GM04504 (cell line): ENCODE measurements at regions not wholly inside any gene's neighbourhood (a gene's known extent, or its start where the extent isn't known, plus 50 kb on each side); places are given as distances from the start of the nearest gene placed in this dataset.
"Not testable (repeated sequence)": the region's sequence is repeated elsewhere in the genome, so short reads cannot be mapped to it uniquely, and the experiment has no call there.

Experiments used
- DNase-seq: peaks from one replicate; pipeline ENCODE4 v3.0.0-alpha.2; 2012; ENCODE audit warnings: low read depth

DNA sequence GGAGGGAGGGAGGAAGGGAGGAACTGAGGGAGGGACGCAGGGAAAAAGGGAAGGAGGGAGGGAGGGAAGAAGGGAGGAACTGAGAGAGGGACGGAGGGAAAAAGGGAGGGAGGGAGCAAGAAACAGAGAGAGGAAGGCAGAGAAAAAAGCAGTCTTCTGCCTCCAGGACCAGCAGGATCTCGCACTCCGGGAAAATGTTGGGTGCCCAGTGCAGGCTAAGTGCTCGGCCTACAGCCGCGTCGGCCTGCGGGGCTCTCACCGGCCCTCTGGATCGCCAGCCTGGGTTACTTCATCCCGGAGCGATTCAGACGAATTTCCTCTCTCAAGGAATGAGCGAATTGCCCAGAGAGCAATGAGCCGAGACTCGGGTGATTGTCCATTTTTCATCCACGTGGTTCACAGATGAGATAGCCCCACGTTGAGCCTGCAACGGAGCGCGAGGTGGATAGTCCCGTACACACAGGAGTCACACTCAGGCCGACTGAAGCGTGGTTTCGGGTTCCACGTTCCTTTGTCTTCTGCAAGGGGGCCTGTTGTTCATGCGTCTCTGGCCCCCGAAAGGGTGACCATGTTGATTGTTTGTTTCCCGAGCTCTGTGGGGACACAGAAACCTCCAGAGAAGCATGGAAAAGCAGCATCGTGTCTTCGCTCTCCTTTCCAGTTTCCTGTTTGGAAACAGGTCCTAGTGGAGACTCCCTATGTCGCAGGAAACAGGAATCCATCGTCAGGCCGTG, 1937.1 kb upstream of the DEFB115 start:
- not testable (repeated sequence) for DNase-seq

DNA sequence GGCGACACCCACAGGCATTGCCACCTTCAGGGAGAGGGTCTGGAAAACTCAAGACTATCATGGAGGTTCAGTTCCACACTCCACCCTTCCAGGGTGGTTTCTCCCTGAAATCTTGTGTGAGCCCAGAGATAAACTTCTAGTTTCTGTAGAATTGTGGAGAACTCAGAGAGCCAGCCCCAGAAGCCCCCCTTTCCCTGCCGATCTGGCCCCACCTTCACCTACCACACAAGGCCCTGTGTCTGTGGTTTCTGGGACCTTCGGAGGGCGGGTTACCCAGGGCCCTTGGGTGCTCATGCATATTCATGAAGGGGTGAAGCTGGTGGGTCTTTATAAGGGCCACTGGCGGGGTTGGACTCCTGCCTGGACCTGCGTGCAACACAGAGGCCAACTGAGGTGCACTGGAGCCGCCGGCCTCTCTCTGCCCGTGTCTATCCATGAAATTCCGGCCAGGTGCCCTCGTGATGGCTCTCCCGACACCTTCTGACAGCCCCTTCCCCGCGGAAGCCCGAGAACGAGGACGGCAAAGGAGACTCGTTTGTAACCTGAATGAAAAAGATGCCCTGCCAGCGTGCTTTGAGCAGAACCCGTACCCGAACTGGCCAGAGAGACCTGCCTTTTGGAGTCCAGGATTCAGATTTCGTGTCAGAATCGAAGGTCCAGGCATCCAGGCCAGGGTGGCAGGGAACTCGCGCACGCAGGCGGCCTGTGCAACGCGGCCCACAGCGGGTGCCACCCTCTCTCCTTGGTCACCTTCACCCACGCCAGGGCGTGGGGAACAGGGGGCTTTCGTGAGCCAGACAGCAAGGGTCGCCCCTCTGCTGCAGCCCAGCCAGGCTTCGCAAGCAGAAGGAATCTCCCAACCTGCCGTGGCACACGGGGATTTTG, 1933.6 kb upstream of the DEFB115 start:
- DNase-seq, result not testable (repeated sequence)

DNA sequence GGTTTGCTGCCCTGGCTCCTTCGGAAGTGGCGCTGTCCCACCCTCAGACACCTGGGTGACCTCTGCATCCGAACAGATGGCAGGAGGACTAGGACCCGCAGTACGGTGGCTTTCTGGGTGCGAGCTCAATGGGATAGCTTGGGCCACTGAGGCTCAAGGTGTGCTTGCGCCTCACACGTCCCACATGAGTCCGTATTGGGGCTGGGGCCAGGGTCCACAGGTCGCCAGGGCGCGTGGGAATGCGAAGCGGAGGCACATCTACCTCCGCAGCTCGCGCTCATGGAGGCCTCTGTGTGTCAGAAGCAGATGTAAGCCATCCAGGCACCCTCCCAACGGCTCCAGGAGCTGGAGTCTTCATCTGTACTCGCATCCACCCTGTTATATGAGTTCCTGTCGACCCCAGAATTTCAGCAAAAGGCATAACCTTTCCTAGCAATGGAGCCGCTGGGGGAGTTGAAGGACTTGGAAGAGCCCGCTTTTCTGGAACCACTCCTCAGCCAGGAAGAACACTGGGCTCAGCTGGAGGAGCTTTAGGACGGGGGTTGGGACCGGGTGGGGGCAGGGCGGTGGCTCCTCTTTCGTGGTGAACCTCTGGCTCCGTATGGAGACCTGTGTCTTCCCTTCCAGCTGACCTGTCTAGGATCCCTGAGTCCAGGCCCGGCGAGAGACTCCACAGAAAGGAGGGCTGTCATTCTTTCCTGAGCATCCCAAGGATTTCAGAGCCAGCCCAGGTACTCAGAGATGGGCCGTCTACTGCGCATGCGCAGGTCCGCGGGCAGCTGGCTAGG, 1932.8 kb upstream of the DEFB115 start:
- DNase-seq, result not testable (repeated sequence)

DNA sequence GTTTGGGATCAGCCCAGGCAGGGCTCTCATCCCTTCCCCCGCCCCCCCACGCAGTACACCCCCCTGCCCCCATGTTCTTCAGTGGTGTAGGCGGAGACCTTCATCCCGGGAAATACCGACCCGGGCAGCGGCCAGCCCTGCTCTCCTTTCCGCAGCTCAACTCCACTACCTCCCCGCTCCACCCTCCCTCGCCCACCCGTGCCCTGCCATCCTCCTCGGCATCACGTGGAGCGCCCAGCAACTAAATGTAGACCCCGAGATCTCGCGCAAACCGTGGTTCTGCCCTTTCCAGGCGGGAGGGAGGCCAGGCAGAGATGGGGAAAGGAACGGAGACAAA, 1932.2 kb upstream of the DEFB115 start:
- DNase-seq, result no peak

DNA sequence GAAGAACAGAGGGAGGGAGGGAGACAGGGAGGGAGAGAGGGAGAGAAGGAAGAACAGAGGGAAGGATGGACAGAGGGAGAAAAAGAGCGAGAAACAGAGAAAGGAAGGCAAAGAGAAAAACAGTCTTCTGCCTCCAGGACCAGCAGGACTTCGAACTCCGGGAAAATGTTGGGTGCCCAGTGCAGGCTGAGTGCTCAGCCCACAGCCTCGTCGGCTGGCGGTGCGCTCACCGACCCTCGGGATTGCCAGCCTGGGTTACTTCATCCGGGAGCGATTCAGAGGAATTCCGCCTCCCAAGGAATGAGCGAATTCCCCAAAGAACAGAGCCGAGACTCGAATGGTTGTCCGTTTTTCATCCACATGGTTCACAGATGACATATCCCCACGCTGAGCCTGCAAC, 1931.7 kb upstream of the DEFB115 start:
- not testable (repeated sequence) for DNase-seq

DNA sequence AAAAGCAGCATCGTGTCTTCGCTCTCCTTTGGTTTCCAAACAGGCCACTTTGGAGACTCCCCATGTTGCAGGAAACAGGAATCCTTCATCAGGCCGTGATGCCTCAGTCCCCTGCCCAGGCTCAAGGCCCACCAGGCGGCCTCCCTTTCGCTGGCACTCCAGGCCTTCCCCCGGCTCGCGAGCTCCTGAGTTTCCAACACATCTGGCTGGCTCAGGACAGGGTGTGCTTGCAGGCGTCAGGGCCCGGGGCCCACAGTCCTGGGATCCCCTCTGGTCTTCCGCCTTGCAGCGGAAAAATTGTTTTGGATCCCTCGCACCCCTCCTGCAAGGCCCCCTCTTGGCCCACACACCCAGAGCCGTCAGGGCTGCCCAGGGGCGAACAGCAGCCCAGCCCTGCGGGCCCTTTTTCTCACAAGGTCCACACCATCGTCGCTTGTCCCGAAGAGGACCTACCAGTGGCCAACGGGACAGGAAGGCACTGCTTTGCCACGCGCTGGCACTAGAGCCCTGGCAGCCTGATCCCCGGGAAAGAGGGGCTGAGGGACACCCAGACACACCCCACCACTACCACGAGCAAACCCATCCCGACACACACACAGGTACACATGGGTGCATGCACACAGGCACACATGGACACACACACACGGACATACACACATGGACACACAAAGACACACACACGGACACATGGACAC, 1930.9 kb upstream of the DEFB115 start:
- DNase-seq, result no peak

DNA sequence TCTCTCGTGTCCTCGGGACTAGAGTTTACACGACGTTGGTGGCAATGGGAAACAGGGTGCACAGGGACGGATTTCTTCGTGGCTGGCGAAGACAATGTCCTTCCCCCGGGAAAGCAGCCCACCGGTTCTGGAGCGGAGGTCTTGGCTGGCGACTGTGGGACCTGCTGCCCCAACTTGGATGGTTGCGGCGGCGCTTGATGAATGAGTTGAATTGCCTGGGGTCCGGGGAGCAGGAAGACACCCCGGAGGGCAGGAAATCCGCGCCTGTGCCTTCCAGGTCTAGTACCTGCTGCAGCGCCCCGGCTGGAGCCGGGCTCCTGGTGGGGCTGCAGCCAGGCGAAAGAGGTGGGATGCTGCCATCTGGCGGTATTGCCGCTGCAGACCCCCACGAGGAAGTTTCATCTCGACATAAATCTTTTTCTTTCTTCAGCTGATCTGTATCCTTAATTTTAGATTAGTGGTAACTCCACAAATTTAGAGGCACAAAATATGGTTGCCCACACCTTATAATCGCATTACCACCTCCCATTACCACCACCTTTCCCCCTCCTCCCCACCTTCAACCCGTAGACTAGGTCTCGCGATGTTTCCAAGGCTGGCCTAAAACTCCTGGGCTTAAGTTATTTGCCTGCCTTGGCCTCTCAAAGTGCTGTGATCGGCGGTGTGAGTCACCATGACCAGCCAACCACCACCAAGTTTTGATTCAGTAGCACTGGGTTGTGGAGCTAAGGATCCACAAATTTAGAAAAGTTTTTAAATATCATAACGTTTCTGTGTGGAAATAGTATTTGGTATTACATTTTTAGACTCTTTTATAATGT, 1929.7 kb upstream of the DEFB115 start:
- not testable (repeated sequence) for DNase-seq

DNA sequence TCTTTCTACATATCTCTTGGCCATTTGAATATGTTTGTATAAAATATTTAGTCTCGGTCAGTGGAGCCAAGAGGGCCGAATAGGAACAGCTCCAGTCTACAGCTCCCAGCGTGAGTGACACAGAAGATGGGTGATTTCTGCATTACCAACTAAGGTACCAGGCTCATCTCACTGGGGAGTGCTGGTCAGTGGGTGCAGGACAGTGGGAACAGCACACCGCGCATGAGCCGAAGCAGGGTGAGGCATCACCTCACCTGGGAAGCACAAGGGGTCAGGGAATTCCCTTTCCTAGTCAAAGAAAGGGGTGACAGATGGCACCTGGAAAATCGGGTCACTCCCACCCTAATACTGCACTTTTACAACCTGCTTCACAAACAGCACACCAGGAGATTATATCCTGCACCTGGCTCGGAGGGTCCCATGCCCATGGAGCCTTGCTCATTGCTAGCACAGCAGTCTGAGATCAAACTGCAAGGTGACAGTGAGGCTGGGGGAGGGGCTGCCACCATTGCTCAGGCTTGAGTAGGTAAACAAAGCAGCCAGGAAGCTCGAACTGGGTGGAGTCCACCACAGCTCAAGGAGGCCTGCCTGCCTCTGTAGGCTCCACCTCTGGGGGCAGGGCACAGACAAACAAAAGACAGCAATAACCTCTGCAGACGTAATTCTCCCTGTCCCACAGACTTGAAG, 1926.9 kb upstream of the DEFB115 start:
- DNase-seq, result not testable (repeated sequence)

DNA sequence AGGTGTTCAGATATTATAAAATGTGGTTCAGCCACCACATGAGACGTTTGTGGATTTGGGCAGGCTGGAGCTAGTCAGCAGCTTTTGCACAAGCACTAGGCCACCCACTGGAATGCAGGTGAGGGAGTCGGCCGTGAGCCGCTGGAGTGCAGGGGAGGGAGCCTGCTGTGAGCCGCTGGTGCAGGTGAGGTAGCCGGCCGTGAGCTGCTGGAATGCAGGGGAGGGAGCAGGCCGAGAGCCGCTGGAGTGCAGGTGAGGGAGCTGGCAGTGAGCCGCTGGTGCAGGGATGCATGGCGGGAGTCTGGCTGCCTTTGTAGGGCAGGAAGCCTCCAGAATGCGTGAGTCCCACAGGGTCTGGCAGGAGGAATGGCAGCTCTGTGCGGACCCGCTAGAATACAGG, 1907.6 kb upstream of the DEFB115 start:
- DNase-seq, result no peak

DNA sequence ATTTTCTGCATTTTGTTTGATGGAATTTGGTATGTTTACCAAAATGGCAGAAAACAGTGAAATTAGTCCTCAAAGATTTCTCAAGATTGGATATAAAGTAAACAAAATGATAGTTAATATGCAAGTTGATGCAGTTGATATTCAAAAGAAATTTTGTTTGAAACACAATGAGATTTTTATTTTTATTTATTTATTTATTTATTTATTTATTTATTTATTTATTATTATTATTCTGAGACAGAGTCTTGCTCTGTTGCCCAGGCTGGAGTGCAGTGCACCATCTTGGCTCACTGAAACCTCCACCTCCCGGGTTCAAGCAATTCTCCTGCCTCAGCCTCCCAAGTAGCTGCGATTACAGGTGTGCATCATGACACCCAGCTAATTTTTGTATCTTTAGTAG, 1881.5 kb upstream of the DEFB115 start:
- not testable (repeated sequence) for DNase-seq

DNA sequence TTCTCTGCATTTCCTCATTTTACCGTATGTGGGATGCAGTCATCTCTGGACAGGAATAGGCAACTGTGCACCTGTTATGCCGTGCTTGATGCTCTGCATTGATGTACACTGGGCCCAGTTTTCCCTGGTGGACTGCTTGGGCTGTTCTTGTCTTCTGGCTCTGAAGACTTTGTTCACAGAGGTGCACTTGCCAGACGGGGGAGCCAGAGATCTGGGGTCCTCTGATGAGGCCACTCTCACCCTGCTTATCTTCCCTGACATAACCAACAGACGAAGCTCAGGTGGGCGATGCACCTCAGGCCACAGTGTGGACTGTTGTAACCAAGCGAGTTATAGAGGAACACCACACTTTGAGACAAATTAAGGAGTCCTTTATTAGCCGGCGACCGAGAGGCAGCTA, 1864.6 kb upstream of the DEFB115 start:
- DNase-seq, result not testable (repeated sequence)

DNA sequence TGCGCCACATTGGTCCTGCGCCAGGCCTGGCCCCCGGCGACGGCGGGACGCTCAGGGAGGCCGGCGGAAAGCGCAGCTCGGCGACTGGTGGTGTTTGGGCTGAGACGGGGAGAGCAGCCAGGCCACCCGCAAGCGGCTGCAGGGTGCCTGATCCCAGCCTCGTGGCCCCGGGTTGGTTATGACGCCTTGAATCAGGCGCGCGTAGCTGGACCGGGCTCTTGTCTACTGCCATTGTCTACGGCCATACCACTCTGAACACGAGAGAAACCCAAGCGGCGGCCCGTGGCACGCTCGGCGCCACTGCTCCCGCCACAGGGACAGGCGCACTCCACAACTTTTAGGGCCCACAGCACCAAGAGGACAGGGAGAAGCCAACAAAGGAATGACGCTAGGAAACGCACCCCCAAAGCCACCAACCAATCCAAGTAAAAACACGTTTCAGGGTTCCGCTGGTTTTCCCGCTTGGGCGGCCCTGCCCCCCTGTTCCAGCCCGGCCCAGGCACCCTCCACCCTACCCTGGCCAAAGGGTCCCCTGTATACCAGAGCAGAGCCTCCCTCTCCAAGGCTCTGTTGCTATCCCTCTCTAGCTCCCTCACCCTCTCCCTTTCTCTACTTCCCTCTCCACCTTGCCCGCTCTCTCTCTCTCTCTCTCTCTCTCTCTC, 1849.3 kb upstream of the DEFB115 start:
- no peak for DNase-seq

DNA sequence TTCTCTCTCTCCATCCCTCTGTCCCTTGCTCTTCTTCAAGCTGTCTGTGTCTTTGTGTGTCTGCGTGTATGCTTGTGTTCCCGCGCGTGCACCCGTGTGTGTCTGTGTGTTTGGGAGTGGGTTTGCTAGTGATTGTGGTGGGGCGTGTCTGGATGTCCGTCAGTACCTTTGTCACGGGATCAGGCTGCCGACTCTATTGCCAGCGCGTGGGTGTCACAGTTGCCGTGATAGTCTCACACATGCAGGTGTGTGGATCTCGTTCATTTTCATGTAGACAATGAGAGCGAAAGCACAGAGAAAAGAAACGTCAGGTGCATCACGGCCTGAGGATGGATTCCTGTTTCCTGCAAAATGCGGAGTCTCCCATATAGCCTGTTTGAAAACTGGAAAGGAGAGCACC, 1848.8 kb upstream of the DEFB115 start:
- DNase-seq, result not testable (repeated sequence)

DNA sequence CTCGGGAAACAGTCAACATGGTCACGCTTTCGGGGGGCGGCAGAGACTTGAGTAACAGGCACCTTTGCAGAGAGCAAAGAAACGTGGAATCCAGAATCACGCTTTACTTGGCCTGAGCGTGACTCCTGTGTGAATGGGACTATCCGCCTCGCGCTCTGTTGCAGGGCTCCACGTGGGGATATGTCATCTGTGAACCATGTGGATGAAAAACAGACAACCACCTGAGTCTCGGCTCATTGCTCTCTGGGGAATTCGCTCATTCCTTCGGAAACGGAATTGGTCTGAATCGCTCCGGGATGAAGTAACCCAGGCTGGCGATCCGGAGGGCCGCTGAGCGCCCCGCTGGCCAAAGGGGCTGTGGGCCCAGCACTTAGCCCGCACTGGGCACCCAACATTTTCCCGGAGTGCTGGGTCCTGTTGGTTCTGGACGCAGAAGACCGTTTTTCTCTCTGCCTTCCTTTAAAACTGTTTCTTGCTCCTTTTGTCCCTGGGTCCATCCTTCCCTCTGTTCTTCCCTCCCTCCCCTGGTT, 1848.2 kb upstream of the DEFB115 start:
- not testable (repeated sequence) for DNase-seq

DNA sequence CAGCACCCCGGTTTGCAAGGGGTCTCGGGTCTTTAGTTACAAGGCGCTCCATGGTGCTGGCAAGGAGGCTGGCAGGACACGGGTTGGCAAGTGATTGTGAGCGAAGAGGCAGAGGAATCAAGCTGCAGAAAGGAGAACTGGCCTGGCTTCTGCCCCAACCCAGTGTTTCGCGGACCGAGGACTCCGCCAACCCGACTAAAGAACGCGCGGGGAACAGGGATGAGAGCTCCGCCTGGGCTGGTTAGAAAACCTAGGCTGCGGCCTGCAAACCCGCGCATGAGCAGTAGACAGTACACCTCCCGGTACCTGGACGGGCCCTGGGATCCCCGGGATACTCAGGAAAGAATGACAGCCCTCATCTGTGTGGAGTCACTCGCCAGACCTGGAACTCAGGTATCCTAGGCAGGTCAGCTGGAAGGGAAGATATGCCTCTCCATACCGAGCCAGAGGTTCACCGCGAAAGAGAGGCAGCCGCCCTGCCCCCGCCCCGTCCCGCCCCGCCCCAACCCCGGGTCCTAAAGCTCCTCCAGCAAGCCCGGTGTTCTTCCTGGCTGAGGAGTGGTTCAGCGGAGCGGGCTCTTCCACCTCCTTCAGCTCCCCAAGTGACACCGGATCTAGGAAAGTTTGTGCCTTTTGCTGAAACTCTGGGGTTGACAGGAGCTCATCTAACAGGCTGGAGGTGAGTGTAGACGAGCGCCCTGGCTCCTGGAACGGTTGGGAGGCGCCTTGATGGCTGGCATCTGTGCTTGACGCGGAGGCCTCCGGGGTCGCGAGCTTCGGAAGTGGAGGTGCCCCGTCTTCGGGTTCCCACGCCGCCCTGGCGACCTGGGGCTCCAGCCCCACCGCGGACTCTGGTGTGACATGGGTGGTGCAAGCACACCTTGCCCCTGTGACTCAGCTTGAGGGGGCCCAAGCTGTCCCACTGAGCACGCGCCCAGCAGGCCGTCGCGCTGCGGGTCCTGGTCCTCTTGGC, 1847.3 kb upstream of the DEFB115 start:
- DNase-seq, result no peak

DNA sequence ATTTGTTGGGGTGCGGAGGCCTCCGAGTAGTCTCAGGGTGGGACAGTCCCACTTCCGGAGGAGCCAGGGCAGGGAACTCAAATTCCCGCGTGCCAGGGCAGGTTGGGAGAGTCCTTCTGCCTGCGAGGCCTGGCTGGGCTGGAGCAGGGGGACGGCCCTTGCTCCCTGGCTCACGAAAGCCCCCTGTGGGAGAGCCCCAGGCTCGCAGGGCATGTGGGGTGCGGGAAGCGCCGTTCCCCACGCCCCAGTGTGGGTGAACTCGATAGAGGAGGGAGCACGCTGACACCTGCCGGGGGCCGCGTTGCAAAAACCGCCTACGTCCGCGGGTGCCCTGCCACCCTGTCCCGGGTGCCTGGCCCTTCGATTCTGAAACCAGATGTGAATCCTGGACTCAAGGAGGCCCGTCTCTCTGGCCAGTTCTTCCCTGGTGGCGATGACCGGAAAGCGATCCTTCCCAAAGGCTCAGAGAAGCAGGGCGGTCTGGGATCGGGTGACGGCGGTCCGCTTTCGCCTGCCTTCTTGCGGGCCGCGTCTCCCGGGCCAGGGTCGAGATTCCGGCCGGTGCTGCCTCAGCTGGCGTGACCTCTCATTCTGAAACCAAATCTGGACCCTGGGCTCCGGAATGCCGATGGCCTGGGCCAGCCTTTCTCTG, 1846.5 kb upstream of the DEFB115 start:
- no peak for DNase-seq

DNA sequence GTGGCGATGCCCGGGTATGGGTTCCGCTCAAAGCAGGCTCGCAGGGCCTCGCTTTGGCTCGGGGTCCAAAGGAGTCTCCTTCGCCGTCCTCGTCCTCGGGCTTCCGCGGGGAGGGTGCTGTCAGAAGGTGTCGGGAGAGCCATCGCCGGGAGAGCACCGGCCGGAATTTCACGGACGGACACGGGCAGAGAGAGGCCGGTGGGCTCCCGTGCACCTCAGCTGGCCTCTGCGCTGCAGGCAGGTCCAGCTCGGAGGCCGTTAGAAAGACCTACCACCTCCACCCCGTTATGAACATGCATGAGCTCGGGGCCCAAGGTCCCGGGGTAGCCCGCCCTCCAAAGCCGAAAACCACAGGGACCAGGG, 1846.0 kb upstream of the DEFB115 start:
- not testable (repeated sequence) for DNase-seq

DNA sequence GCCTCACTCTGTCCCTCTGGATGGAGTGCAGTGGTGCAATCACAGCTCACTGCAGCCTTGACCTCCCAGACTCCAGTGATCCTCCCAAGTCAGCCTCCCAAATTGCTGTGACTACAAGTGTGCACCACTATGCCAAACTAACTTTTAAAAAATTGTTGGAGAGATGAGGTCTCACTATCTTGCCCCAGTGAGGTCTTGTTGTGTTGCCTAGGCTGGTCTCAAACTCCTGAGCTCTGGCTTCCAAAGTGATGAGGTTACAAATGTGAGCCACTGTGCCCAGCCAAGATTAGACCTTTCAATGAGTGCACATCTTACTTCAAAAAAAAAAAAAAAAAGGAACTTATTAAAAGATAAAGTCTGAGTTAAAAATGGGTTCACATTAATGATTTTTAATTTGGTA, 1838.1 kb upstream of the DEFB115 start:
- DNase-seq, result no peak
